GM19351 (cell line): ENCODE measurements at regions not wholly inside any gene's neighbourhood (a gene's known extent, or its start where the extent isn't known, plus 50 kb on each side); places are given as distances from the start of the nearest gene placed in this dataset.
"Not testable (repeated sequence)": the region's sequence is repeated elsewhere in the genome, so short reads cannot be mapped to it uniquely, and the experiment has no call there.

ENCODE experiments used
- ATAC-seq: cut with Tn5 transposase; IDR thresholded peaks from one replicate; pipeline ENCODE4 v1.9.1; 2021; ENCODE audit warnings: mild to moderate bottlenecking, moderate library complexity; ENCODE audit not compliant: unreplicated experiment

DNA sequence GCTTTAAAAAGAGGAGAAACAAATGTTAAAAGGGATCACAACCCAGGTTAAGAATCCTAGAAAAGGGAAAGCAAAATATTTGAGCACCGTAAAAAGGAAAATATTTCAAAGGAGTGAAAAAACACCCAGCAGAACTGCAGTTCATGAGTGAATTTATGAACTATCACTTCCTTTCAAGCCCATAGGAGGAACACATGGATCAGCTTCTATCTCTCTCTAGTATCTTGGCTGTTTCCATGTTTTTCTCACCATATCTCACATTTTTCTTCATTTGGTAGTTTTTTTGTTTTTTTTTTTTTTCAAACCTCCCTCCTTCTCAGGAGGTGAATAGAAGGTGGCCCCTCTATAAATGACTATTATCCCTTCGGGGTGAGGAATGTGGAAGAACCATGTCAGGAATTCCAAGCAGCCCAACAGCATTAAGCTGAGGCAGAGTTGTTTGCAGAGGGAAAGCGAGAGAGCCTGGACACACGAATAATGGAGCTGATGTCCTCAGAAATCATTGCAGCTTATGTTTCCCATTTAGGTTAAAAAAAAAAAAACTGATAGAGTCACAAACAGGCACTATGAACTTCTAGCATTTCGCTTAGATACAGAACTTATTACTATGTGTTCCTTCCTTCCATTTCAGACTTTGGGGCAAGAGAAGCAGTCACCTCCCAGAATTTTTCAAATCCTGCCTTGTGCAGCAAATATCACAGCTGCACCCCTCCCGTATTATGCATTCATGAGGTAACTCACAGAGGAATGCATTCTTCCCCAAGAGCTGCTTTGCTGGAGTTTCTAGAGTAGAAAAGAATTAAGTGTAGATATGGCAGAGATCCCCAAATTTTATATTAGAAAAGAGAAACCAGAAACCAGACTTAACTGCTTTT is 315.6 kb downstream of the IRS1 start:
- no peak for ATAC-seq

DNA sequence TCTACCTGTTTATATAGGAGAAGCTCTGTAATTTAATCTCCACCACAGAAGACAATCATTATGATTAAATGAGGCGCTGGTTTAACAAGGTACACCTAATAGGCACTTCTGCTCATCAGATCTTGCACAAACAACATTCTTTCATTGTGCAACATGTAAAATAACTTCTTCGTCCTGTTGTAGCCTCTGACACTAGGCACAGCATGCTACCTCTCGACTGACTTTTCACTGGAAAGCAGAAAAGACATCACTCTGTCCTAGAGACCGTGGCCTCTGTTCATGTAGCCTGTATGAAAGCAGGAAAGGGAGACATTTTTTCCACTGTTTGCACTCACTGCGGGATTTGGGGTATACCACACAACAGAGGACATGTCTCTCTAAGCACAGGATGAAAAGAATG is 316.5 kb downstream of the IRS1 start:
- ATAC-seq: no peak

DNA sequence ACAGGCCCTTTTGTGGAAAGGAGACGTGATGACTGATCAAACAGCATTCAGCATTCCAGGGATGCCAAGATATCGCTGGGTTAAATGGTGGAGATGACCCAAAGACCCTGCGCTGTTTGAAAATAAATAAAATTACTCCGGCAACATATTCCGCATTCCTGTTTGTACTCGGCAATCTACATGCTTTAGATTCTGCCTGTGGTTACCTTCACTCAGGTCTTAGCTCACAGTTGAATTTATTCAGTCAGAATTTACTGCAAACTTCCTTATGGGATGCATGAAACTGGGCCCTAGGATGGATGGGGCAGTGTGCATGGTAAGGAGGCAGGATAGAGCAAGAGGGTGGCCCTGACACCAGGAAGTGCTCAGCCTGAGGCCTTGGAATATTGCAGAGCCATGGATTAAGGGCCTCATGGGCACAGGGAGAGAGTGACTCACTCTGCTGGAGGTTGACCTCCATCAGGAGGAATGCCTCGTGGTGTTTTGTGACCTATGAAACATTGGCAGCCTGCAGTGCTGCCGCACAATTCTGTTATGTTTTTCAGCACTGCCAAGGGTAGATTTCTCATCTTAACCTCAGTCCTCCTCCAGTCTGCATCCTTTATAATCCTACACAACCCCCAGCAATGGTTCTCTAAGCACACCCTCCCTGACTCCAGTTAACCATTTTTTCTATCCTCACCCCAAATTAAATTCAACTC is 321.4 kb downstream of the IRS1 start:
- ATAC-seq: no peak

DNA sequence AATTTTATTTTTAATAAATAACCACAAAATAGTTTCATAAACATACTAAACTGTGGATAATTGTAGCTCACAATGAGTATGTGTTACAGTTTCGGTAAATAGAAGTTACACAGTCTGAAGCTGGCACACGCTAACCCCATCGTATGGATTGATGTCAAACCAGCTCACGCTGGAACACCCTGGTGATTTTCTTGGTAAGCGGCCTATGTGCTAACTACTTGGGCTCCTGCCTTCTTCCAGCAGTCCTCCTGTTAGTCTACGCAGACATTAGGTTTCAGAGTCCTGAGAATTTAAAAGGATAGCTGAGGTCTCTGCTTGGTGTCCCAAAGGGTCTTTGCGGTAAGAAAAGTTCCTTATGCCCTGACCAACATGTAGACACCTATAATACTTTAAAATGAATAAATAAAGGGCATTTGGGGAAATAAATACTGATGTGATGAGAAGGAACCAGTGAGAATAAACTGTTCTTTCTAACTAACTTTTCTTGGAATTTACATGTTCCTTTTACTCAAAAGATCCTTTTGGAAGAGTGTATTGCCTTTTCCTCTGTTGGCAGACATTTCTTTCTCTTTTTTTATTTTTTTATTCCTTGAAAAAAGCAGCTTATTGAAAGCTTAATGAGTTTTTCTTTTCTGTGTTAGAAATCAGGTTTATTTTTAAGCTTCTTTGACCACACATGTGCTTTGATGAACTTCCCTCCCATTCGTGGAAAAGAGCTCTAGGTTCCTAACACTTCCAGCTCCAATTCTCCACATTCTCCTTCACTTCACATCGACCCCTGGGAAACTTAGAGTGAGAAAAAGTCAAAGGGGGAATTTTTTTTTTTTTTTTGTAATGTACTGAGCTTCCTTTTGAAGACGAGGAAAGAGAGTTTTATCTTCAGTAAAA is 322.2 kb downstream of the IRS1 start:
- ATAC-seq: no peak

DNA sequence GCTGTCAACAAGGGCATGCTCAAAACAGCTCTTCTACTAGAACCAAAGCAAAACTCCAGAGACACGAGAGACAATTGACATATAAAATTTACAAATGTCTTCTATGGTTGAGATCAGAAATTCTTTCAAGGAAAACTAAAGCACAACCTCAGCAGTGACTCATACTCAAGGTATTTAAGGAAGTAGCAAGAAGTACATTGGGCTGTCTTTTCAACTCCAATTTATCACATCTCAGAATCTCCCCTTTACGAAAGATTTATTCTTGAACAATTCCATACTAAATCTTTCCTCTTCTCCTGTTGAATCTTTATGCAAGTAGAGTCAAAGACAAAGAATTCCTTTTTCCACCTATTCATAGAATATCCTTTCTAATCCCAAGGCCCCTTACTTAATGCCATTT is 324.0 kb downstream of the IRS1 start:
- no peak for ATAC-seq

- no peak for ATAC-seq
Observed at GRCh38 chr2:226474131-226474530, 325.5 kb downstream of the IRS1 start.

DNA sequence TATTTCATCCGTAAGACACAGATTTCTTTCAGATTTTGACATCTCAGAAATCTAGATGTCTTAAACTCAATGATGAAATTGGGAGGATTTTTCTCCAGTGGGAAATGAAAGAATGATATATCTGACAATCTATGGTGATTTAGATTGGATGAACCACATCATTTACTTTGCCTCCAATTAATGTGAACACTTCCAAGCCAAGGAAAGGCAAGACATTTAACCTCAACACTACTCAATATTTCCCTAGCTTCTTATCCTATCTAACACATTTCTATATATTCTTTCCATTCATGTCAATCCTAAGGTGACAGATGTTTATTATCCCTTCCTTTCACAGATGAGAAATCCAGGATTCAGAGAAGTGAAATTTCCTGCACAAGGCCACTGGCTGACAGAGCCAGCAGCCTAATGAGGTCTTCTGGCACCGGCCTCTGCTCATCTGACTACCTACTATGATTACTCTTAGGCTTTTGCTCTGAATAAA is 327.6 kb downstream of the IRS1 start:
- ATAC-seq: no peak

GRCh38 chr2:226467633-226468032 is 332.0 kb downstream of the IRS1 start:
- ATAC-seq: no peak

GRCh38 chr2:226467221-226467620 is 332.4 kb downstream of the IRS1 start:
- no peak for ATAC-seq

GRCh38 chr2:226466589-226466988 is 333.0 kb downstream of the IRS1 start:
- no peak for ATAC-seq

DNA sequence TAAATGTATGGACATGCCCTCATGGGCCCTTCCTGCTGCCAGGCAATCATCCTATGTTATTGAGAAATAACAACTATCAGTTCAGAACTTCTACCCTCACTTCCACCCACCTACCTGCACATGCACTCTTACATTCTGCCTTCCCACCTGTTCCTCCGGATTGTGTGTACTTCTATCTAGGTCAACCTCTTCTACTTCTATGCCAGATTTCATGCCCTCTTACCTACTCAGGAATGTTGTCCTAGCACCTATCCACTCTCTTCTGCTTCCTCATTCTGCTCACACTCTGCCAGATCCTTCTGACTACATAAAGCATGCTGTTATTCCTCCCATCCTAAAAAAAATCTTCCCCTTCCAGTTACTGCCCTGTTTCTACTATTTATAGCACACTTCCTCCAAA is 333.5 kb downstream of the IRS1 start:
- ATAC-seq: no peak

- ATAC-seq: no peak
Observed at GRCh38 chr2:226464380-226464779, 335.2 kb downstream of the IRS1 start.

GRCh38 chr2:226463154-226463553 is 336.5 kb downstream of the IRS1 start:
- no peak for ATAC-seq

GRCh38 chr2:226461981-226462380 is 337.6 kb downstream of the IRS1 start:
- ATAC-seq: no peak

GRCh38 chr2:226456144-226456543 is 343.5 kb downstream of the IRS1 start:
- not testable (repeated sequence) for ATAC-seq

DNA sequence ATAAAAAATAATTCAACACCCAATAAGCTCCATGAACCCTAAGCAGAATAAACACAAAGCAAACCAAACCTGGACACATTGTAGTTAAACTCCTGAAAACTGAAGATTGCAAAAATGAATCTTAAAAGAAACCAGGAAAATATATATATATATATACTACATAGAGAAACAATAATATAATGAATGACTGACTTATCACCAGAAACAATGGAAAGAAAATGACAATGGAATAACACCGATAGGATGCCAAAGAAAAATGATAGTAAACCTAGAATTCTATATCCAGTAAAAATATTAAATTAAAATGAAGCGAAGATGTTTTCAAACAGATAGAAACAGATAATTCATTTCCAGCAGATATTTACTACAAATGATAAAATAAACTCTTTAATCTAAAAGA is 346.9 kb downstream of the IRS1 start:
- no peak for ATAC-seq

GRCh38 chr2:226451486-226451885 is 348.1 kb downstream of the IRS1 start:
- no peak for ATAC-seq

- no peak for ATAC-seq
Observed at GRCh38 chr2:226450141-226450540, 349.5 kb downstream of the IRS1 start.

DNA sequence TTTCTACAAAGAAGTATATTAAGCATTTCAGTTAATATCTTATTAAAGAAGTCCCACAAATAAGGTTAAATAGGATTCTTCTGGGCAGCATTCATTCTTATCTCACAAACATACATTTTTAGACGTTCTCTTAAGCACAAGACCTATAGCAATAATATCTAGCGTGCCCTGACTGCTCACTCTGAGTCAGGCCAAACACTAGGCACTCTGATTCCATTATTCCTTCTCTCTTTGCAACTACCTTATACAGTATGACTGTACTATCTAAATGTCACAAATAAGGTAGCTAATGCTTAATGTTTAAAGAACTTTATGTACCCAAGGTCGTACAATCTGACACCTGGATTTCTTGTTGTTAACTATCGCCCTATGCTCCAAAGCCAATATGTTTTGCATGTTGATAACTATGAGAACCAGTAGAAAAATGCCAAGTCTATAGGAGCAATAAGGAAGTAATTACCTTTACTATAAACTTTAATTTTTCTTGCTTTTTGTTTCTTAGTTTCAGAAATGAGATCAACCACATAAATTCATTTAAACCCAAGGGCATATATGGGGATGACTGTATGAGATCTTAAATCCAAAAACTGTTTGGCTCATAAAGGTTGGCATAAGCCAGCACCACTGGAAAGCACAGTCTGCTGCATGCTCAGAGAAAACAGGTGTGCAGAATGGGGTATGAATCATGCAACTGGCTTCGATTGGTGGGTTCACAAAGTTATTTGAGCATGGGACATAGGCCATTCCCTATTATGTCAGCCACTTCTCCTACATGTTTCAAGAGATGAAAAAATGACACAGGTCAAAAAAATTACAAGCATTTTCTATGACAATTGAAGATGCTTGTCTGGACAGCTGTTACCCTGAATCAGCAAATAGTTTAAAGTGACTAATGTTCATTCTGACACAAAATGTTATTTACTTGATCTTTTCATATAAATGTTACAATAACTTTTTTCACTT is 352.0 kb downstream of the IRS1 start:
- ATAC-seq: no peak

- no peak for ATAC-seq
Observed at GRCh38 chr2:226446406-226447001, 353.1 kb downstream of the IRS1 start.
